ENCODE measurements at regions not wholly inside any gene's neighbourhood (a gene's known extent, or its start where the extent isn't known, plus 50 kb on each side); places are given as distances from the start of the nearest gene placed in this dataset.

GRCh38 chr1:96059276-96059675, 662.3 kb upstream of the PTBP2 start:
- no peak overlapping the region for H3K27ac Mint-ChIP-seq (ENCODE audit: unreplicated experiment)
- TF ChIP-seq, protein P1, sequence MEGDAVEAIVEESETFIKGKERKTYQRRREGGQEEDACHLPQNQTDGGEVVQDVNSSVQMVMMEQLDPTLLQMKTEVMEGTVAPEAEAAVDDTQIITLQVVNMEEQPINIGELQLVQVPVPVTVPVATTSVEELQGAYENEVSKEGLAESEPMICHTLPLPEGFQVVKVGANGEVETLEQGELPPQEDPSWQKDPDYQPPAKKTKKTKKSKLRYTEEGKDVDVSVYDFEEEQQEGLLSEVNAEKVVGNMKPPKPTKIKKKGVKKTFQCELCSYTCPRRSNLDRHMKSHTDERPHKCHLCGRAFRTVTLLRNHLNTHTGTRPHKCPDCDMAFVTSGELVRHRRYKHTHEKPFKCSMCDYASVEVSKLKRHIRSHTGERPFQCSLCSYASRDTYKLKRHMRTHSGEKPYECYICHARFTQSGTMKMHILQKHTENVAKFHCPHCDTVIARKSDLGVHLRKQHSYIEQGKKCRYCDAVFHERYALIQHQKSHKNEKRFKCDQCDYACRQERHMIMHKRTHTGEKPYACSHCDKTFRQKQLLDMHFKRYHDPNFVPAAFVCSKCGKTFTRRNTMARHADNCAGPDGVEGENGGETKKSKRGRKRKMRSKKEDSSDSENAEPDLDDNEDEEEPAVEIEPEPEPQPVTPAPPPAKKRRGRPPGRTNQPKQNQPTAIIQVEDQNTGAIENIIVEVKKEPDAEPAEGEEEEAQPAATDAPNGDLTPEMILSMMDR (IDR thresholded peaks at IDR 0.05; ENCODE audit: partially characterized antibody, unreplicated experiment): no peak
- H3K36me3 Mint-ChIP-seq (ENCODE audit: unreplicated experiment): no peaks in the 10 kb centered on the region
- no peaks in the 10 kb centered on the region for H3K4me1 Mint-ChIP-seq (ENCODE audit: low read depth, unreplicated experiment)
- H3K4me3 Mint-ChIP-seq (ENCODE audit: unreplicated experiment): no peak overlapping the region
- peaks cover 2% of the 10 kb centered on the region for H3K9me3 Mint-ChIP-seq (ENCODE audit: unreplicated experiment)
- DNase-seq: no peak
- H3K27me3 Mint-ChIP-seq (ENCODE audit: unreplicated experiment): no peaks in the 10 kb centered on the region

DNA sequence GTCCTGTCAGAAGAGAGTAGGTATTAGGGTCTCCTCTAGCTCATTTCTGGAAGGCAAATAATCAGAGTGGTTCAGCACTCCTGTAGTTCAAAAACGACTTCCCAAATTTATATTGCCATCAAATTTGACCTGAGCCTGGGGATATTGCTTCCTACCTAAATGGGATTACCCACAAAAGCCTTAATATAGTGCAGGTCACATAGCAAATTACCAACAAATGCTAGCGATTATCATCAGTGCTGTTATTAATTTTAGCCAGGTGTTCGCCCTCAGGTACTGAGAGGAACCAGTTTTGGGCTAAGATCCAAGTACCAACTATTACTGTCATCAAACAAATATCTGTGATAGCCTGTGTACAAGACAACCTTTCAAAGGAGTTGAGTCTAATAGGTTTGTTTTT, 661.8 kb upstream of the PTBP2 start:
- H3K4me3 Mint-ChIP-seq (ENCODE audit: unreplicated experiment): no peak overlapping the region
- no peaks in the 10 kb centered on the region for H3K27me3 Mint-ChIP-seq (ENCODE audit: unreplicated experiment)
- TF ChIP-seq, protein P1 (IDR thresholded peaks at IDR 0.05; ENCODE audit: partially characterized antibody, unreplicated experiment): no peak
- DNase-seq: no peak
- H3K4me1 Mint-ChIP-seq (ENCODE audit: low read depth, unreplicated experiment): no peaks in the 10 kb centered on the region
- H3K9me3 Mint-ChIP-seq (ENCODE audit: unreplicated experiment): peaks cover 2% of the 10 kb centered on the region
- H3K27ac Mint-ChIP-seq (ENCODE audit: unreplicated experiment): no peak overlapping the region
- no peaks in the 10 kb centered on the region for H3K36me3 Mint-ChIP-seq (ENCODE audit: unreplicated experiment)

- Mint-ChIP-seq H3K4me1 (ENCODE audit: low read depth, unreplicated experiment) (no peaks in the 10 kb centered on the region), H3K27ac (ENCODE audit: unreplicated experiment) (no peak overlapping the region), H3K9me3 (ENCODE audit: unreplicated experiment) (peaks cover 2% of the 10 kb centered on the region), H3K36me3 (ENCODE audit: unreplicated experiment) (no peaks in the 10 kb centered on the region), H3K4me3 (ENCODE audit: unreplicated experiment) (no peak overlapping the region), H3K27me3 (ENCODE audit: unreplicated experiment) (no peaks in the 10 kb centered on the region)
- DNase-seq: no peak
- TF ChIP-seq, protein P1 (IDR thresholded peaks at IDR 0.05; ENCODE audit: partially characterized antibody, unreplicated experiment): no peak
Observed at GRCh38 chr1:96060621-96061020, 661.0 kb upstream of the PTBP2 start.

DNA sequence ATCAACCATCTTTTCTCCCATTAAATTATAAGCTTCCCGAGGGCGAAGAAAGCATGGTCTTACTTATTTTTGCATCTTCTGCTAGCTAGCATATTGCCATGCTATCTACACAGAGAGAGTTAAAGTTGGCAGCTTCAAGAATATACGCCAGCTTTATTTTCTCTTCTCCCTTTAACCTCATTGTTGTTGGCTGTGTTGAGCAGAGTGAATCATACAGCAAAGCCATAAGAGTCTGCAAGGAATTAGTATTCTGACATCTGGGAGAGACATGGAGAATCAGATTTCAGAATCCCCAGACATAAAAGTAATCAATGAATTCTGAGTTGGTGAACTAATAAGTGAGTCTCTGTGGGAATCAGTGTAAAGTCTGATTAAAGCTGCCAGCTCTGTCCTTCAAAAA, 649.6 kb upstream of the PTBP2 start:
- no peak for DNase-seq
- TF ChIP-seq, protein P1 (IDR thresholded peaks at IDR 0.05; ENCODE audit: partially characterized antibody, unreplicated experiment): no peak
- no peak overlapping the region for H3K27ac Mint-ChIP-seq (ENCODE audit: unreplicated experiment)
- no peaks in the 10 kb centered on the region for H3K27me3 Mint-ChIP-seq (ENCODE audit: unreplicated experiment)
- peaks cover 5% of the 10 kb centered on the region for H3K4me1 Mint-ChIP-seq (ENCODE audit: low read depth, unreplicated experiment)
- no peak overlapping the region for H3K4me3 Mint-ChIP-seq (ENCODE audit: unreplicated experiment)
- H3K36me3 Mint-ChIP-seq (ENCODE audit: unreplicated experiment): no peaks in the 10 kb centered on the region
- no peaks in the 10 kb centered on the region for H3K9me3 Mint-ChIP-seq (ENCODE audit: unreplicated experiment)

DNA sequence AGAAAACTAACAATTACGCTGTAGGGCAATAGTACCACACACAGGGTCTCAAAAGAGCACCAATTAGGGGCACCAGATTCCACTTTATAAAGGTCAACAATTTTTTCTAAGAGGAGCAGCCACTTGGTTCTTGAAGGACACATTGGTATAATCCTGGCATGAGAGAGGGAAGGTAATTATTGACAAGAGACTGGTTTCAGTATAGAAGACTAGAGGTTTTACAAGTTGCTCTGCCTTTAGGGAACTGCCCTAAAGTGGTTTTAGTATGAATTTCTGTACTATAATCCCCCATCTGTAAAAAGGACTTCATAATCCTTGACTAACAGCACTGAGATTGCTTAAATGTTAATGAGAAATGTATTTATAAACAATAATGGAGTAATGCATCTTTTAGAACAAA, 648.5 kb upstream of the PTBP2 start:
- no peak for DNase-seq
- Mint-ChIP-seq H3K36me3 (ENCODE audit: unreplicated experiment) (no peaks in the 10 kb centered on the region), H3K9me3 (ENCODE audit: unreplicated experiment) (no peaks in the 10 kb centered on the region), H3K4me3 (ENCODE audit: unreplicated experiment) (no peak overlapping the region), H3K27me3 (ENCODE audit: unreplicated experiment) (no peaks in the 10 kb centered on the region), H3K4me1 (ENCODE audit: low read depth, unreplicated experiment) (peaks cover 5% of the 10 kb centered on the region), H3K27ac (ENCODE audit: unreplicated experiment) (no peak overlapping the region)
- TF ChIP-seq, protein P1 (IDR thresholded peaks at IDR 0.05; ENCODE audit: partially characterized antibody, unreplicated experiment): no peak
